ENCODE measurements at regions not wholly inside any gene's neighbourhood (a gene's known extent, or its start where the extent isn't known, plus 50 kb on each side); places are given as distances from the start of the nearest gene placed in this dataset.

DNA sequence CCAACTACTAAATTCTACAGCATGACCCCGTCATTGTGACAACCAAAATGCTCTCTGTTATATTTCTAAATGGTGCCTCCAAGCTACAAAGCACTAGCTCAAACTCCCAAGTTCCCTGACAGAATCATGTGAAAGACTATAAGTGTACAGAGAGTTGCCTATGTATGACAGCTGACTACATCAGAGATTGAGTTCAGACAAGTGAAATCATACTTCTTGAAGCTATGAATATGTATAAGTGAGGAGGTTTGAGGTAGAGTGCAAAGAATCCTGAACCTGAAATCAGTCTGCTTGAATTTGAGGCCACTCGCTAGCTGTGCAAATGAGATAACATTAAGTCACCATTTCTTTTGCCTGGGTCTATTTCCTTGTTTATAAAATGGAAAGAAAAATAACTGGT lies 63.9 kb upstream of the TP63 start:
- DNase-seq (ENCODE audit: low spot score), result no peak
- Histone ChIP-seq H3K9me3 (ENCODE audit: control insufficient read depth in 4 of 4, low read length in 3 of 4) (no peaks in the 10 kb centered on the region), H3K27me3 (ENCODE audit: control insufficient read depth in 4 of 4, insufficient read depth in 4 of 4, low read length in 3 of 4) (no peaks in the 10 kb centered on the region), H3K4me3 (ENCODE audit: low read depth in 1 of 3, low read length in 3 of 3) (no peak overlapping the region), H3K9ac (ENCODE audit: low read depth in 1 of 2, low read length in 2 of 2) (no peak overlapping the region), H3K4me1 (ENCODE audit: control insufficient read depth in 4 of 4, insufficient read depth in 4 of 4, low read length in 3 of 4) (peaks cover 2 to 46% (median 14%) of the 10 kb centered on the region in 4 donors), H3K36me3 (ENCODE audit: control insufficient read depth in 4 of 4, insufficient read depth in 3 of 4, low read depth in 1 of 4, low read length in 3 of 4) (no peaks in the 10 kb centered on the region), H3K27ac (ENCODE audit: low read depth in 1 of 2, low read length in 2 of 2) (no peak overlapping the region)
- 94% methylated on average over 2 of the region's 2 CpGs for WGBS
- TF ChIP-seq RXRA (IDR thresholded peaks at IDR 0.05) (no peak), HNF4A (conservative IDR thresholded peaks at IDR 0.05) (no peak), HNF4G (IDR thresholded peaks at IDR 0.05) (no peak), FOXA2 (IDR thresholded peaks at IDR 0.05) (no peak), EGR1 (IDR thresholded peaks at IDR 0.05; ENCODE audit: low read depth in 2 of 2) (no peak), FOXA1 (IDR thresholded peaks at IDR 0.05) (no peak), YY1 (IDR thresholded peaks at IDR 0.05) (no peak), NR2F2 (IDR thresholded peaks at IDR 0.05) (no peak), JUND (IDR thresholded peaks at IDR 0.05) (no peak), GABPA (IDR thresholded peaks at IDR 0.05 in 1 of 2, conservative IDR thresholded peaks at IDR 0.05 in 1 of 2) (no peak), TAF1 (conservative IDR thresholded peaks at IDR 0.05) (no peak), SP1 (IDR thresholded peaks at IDR 0.05) (no peak), RAD21 (IDR thresholded peaks at IDR 0.05) (no peak)
- TF ChIP-seq, protein P1, sequence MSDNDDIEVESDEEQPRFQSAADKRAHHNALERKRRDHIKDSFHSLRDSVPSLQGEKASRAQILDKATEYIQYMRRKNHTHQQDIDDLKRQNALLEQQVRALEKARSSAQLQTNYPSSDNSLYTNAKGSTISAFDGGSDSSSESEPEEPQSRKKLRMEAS (IDR thresholded peaks at IDR 0.05), result no peak
- TF ChIP-seq, protein P2, sequence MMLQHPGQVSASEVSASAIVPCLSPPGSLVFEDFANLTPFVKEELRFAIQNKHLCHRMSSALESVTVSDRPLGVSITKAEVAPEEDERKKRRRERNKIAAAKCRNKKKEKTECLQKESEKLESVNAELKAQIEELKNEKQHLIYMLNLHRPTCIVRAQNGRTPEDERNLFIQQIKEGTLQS (IDR thresholded peaks at IDR 0.05), result no peak
- TF ChIP-seq, protein P3, sequence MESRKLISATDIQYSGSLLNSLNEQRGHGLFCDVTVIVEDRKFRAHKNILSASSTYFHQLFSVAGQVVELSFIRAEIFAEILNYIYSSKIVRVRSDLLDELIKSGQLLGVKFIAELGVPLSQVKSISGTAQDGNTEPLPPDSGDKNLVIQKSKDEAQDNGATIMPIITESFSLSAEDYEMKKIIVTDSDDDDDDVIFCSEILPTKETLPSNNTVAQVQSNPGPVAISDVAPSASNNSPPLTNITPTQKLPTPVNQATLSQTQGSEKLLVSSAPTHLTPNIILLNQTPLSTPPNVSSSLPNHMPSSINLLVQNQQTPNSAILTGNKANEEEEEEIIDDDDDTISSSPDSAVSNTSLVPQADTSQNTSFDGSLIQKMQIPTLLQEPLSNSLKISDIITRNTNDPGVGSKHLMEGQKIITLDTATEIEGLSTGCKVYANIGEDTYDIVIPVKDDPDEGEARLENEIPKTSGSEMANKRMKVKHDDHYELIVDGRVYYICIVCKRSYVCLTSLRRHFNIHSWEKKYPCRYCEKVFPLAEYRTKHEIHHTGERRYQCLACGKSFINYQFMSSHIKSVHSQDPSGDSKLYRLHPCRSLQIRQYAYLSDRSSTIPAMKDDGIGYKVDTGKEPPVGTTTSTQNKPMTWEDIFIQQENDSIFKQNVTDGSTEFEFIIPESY (IDR thresholded peaks at IDR 0.05), result no peak
- TF ChIP-seq, protein P4, sequence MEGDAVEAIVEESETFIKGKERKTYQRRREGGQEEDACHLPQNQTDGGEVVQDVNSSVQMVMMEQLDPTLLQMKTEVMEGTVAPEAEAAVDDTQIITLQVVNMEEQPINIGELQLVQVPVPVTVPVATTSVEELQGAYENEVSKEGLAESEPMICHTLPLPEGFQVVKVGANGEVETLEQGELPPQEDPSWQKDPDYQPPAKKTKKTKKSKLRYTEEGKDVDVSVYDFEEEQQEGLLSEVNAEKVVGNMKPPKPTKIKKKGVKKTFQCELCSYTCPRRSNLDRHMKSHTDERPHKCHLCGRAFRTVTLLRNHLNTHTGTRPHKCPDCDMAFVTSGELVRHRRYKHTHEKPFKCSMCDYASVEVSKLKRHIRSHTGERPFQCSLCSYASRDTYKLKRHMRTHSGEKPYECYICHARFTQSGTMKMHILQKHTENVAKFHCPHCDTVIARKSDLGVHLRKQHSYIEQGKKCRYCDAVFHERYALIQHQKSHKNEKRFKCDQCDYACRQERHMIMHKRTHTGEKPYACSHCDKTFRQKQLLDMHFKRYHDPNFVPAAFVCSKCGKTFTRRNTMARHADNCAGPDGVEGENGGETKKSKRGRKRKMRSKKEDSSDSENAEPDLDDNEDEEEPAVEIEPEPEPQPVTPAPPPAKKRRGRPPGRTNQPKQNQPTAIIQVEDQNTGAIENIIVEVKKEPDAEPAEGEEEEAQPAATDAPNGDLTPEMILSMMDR (IDR thresholded peaks at IDR 0.05; ENCODE audit: low read depth, low read length, missing input control), result no peak
- TF ChIP-seq, protein P5, sequence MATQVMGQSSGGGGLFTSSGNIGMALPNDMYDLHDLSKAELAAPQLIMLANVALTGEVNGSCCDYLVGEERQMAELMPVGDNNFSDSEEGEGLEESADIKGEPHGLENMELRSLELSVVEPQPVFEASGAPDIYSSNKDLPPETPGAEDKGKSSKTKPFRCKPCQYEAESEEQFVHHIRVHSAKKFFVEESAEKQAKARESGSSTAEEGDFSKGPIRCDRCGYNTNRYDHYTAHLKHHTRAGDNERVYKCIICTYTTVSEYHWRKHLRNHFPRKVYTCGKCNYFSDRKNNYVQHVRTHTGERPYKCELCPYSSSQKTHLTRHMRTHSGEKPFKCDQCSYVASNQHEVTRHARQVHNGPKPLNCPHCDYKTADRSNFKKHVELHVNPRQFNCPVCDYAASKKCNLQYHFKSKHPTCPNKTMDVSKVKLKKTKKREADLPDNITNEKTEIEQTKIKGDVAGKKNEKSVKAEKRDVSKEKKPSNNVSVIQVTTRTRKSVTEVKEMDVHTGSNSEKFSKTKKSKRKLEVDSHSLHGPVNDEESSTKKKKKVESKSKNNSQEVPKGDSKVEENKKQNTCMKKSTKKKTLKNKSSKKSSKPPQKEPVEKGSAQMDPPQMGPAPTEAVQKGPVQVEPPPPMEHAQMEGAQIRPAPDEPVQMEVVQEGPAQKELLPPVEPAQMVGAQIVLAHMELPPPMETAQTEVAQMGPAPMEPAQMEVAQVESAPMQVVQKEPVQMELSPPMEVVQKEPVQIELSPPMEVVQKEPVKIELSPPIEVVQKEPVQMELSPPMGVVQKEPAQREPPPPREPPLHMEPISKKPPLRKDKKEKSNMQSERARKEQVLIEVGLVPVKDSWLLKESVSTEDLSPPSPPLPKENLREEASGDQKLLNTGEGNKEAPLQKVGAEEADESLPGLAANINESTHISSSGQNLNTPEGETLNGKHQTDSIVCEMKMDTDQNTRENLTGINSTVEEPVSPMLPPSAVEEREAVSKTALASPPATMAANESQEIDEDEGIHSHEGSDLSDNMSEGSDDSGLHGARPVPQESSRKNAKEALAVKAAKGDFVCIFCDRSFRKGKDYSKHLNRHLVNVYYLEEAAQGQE (IDR thresholded peaks at IDR 0.05), result no peak

All from liver (tissue), 8 donors.